GM12878 (cell line): ENCODE measurements at regions not wholly inside any gene's neighbourhood (a gene's known extent, or its start where the extent isn't known, plus 50 kb on each side); places are given as distances from the start of the nearest gene placed in this dataset.

Experiments used
- CTCF ChIP-seq, 3 experiments: IDR thresholded peaks in 2 of 3; conservative IDR thresholded peaks in 1 of 3; 2 replicates each; pipeline ENCODE4 v1.5.1; 2011; ENCODE audit warnings: low read depth in 3 of 3, low read length in 3 of 3, mild to moderate bottlenecking in 3 of 3, control low read depth in 2 of 3, moderate library complexity in 2 of 3, inconsistent platforms in 1 of 3, mixed read lengths in 1 of 3; ENCODE audit not compliant: control insufficient read depth in 2 of 3, insufficient read depth in 1 of 3; ENCODE audit errors: extremely low read depth in 1 of 3
- ESRRA ChIP-seq: IDR thresholded peaks from 2 replicates; pipeline ENCODE4 v1.6.1; 2012; ENCODE audit warnings: mild to moderate bottlenecking, low read length, improper control_type of control experiment
- HDAC6 ChIP-seq: fragments of 200-600 bp; sonication (generic); IDR thresholded peaks from one replicate; pipeline ENCODE4 v1.8.0; 2017; ENCODE audit warnings: antibody characterized with exemption; ENCODE audit not compliant: unreplicated experiment
- NFIC ChIP-seq: IDR thresholded peaks from 2 replicates; pipeline ENCODE4 v1.6.1; 2012; ENCODE audit warnings: low read depth, mild to moderate bottlenecking, inconsistent platforms, low read length, moderate library complexity
- POLR2AphosphoS2 ChIP-seq: IDR thresholded peaks from 2 replicates; pipeline ENCODE4 v1.6.1; 2011; ENCODE audit warnings: low read depth, mild to moderate bottlenecking, low read length, improper control_type of control experiment, moderate library complexity
- POLR2AphosphoS5 ChIP-seq: IDR thresholded peaks from 2 replicates; pipeline ENCODE4 v1.6.1; 2011; ENCODE audit warnings: mild to moderate bottlenecking, low read length, inconsistent platforms
- RAD21 ChIP-seq: IDR thresholded peaks from 2 replicates; pipeline ENCODE4 v1.6.1; 2011; ENCODE audit warnings: mild to moderate bottlenecking, low read depth, low read length, moderate library complexity; ENCODE audit not compliant: insufficient read depth
- SP1 ChIP-seq: IDR thresholded peaks from one replicate; pipeline ENCODE4 v1.6.1; 2011; ENCODE audit warnings: low read depth, low read length
- SREBF2 ChIP-seq: IDR thresholded peaks from 2 replicates; pipeline ENCODE4 v1.6.1; 2012; ENCODE audit warnings: mild to moderate bottlenecking, low read length
- SUZ12 ChIP-seq: fragments of 200-600 bp; sonication (generic); IDR thresholded peaks from one replicate; pipeline ENCODE4 v1.6.1; 2018; ENCODE audit warnings: antibody characterized with exemption, mild to moderate bottlenecking; ENCODE audit not compliant: unreplicated experiment
- TF ChIP-seq, protein P1 (sequence below): fragments of 450-650 bp; IDR thresholded peaks from 2 replicates; pipeline ENCODE4 v1.6.1; 2017; ENCODE audit warnings: mild to moderate bottlenecking
- TF ChIP-seq, protein P2 (sequence below): fragments of 450-650 bp; IDR thresholded peaks from 2 replicates; pipeline ENCODE4 v1.6.1; 2017; ENCODE audit warnings: antibody characterized with exemption, mild to moderate bottlenecking, moderate library complexity

GRCh38 chr6:168169624-168170023, 90.6 kb upstream of the FRMD1 start:
- no peak for TF ChIP-seq CTCF (IDR thresholded peaks at IDR 0.05 in 2 of 3, conservative IDR thresholded peaks at IDR 0.05 in 1 of 3; ENCODE audit: control insufficient read depth in 2 of 3, extremely low read depth in 1 of 3, insufficient read depth in 1 of 3, low read depth in 3 of 3, low read length in 3 of 3)
- TF ChIP-seq POLR2AphosphoS2 = no peak
- no peak for TF ChIP-seq SUZ12
- TF ChIP-seq POLR2AphosphoS5 = no peak
- no peak for TF ChIP-seq ESRRA
- TF ChIP-seq HDAC6 = no peak
- TF ChIP-seq, protein P1, sequence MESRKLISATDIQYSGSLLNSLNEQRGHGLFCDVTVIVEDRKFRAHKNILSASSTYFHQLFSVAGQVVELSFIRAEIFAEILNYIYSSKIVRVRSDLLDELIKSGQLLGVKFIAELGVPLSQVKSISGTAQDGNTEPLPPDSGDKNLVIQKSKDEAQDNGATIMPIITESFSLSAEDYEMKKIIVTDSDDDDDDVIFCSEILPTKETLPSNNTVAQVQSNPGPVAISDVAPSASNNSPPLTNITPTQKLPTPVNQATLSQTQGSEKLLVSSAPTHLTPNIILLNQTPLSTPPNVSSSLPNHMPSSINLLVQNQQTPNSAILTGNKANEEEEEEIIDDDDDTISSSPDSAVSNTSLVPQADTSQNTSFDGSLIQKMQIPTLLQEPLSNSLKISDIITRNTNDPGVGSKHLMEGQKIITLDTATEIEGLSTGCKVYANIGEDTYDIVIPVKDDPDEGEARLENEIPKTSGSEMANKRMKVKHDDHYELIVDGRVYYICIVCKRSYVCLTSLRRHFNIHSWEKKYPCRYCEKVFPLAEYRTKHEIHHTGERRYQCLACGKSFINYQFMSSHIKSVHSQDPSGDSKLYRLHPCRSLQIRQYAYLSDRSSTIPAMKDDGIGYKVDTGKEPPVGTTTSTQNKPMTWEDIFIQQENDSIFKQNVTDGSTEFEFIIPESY = no peak
- TF ChIP-seq RAD21 = no peak
- no peak for TF ChIP-seq SREBF2
- TF ChIP-seq NFIC = no peak
- TF ChIP-seq, protein P2, sequence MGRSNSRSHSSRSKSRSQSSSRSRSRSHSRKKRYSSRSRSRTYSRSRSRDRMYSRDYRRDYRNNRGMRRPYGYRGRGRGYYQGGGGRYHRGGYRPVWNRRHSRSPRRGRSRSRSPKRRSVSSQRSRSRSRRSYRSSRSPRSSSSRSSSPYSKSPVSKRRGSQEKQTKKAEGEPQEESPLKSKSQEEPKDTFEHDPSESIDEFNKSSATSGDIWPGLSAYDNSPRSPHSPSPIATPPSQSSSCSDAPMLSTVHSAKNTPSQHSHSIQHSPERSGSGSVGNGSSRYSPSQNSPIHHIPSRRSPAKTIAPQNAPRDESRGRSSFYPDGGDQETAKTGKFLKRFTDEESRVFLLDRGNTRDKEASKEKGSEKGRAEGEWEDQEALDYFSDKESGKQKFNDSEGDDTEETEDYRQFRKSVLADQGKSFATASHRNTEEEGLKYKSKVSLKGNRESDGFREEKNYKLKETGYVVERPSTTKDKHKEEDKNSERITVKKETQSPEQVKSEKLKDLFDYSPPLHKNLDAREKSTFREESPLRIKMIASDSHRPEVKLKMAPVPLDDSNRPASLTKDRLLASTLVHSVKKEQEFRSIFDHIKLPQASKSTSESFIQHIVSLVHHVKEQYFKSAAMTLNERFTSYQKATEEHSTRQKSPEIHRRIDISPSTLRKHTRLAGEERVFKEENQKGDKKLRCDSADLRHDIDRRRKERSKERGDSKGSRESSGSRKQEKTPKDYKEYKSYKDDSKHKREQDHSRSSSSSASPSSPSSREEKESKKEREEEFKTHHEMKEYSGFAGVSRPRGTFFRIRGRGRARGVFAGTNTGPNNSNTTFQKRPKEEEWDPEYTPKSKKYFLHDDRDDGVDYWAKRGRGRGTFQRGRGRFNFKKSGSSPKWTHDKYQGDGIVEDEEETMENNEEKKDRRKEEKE = no peak
- TF ChIP-seq SP1 = no peak
